ENCODE measurements at regions not wholly inside any gene's neighbourhood (a gene's known extent, or its start where the extent isn't known, plus 50 kb on each side); places are given as distances from the start of the nearest gene placed in this dataset.

DNA sequence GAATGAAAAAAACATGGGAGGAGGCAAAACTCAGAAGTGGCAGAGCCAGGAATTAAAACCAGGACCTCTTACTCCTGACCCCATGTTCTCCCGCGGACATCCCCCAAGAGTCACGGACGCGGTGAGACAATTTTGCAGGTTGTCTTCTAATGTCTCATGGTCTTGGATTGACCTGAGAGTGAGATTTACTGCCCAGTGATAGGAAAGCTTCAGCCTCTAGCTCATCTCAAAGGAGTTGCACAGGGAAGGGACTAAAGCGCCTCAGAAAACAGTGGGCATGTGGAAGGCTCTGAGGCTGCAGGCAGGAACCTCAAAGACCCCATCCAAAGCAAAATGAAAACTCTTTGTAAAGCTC, 197.4 kb downstream of the ADAMTS15 start:
- Histone ChIP-seq H2BK20ac (ENCODE audit: low read depth, low read length, poor library complexity, severe bottlenecking) (no peak overlapping the region), H3K27ac (ENCODE audit: insufficient read length, low read depth, low read length) (no peak overlapping the region), H4K8ac (replicated peaks; ENCODE audit: insufficient read length, low read depth, low read length) (no peak overlapping the region), H3K9ac (ENCODE audit: extremely low read depth, insufficient read length, low read length) (no peak overlapping the region), H3K23me2 (ENCODE audit: insufficient read length, low read depth, low read length, poor library complexity, severe bottlenecking) (no peaks in the 10 kb centered on the region), H2AK5ac (ENCODE audit: insufficient read length, low read length) (no peak overlapping the region), H2BK5ac (ENCODE audit: insufficient read length, low read length) (no peak overlapping the region), H3K4me1 (ENCODE audit: insufficient read depth, low read length) (no peaks in the 10 kb centered on the region), H4K20me1 (ENCODE audit: control insufficient read depth, insufficient read depth, insufficient read length) (no peaks in the 10 kb centered on the region), H2BK15ac (ENCODE audit: low read depth, low read length) (no peak overlapping the region), H2AFZ (ENCODE audit: low read length) (no peak overlapping the region), H2BK12ac (ENCODE audit: insufficient read length, low read depth, low read length) (no peak overlapping the region), H3K79me2 (ENCODE audit: insufficient read depth, low read length) (no peaks in the 10 kb centered on the region), H3K9me3 (ENCODE audit: control insufficient read depth, low read depth, low read length) (no peaks in the 10 kb centered on the region), H3K79me1 (ENCODE audit: insufficient read depth, low read depth, low read length, poor library complexity, severe bottlenecking) (no peaks in the 10 kb centered on the region), H4K91ac (ENCODE audit: insufficient read length, low read depth, low read length) (no peak overlapping the region), H2BK120ac (ENCODE audit: low read depth, low read length, poor library complexity, severe bottlenecking) (no peak overlapping the region), H3K4ac (ENCODE audit: low read depth, low read length) (no peak overlapping the region), H3K18ac (ENCODE audit: insufficient read length, low read depth, low read length) (no peak overlapping the region), H4K5ac (ENCODE audit: insufficient read length, low read depth, low read length) (no peak overlapping the region), H3K27me3 (ENCODE audit: insufficient read depth, low read length) (no peaks in the 10 kb centered on the region), H3K56ac (ENCODE audit: insufficient read length, low read depth, low read length) (no peak overlapping the region), H3K4me2 (ENCODE audit: insufficient read depth, insufficient read length, low read length) (no peak overlapping the region), H3T11ph (ENCODE audit: low read length) (no peak overlapping the region), H3K23ac (ENCODE audit: insufficient read length, low read depth, low read length) (no peak overlapping the region), H3K14ac (ENCODE audit: insufficient read depth, low read length) (no peak overlapping the region)
- Mint-ChIP-seq H3K27ac (no peak overlapping the region), H3K4me1 (peaks cover 3% of the 10 kb centered on the region in 2 experiments; a peak in 1 of 4 replicates), H3K9me3 (no peaks in the 10 kb centered on the region), H3K4me3 (no peak overlapping the region), H3K36me3 (ENCODE audit: insufficient read depth in 1 of 3, low read depth in 3 of 3) (no peaks in the 10 kb centered on the region), H3K27me3 (ENCODE audit: low read depth) (peaks cover 4% of the 10 kb centered on the region)
- TF ChIP-seq, protein P1, sequence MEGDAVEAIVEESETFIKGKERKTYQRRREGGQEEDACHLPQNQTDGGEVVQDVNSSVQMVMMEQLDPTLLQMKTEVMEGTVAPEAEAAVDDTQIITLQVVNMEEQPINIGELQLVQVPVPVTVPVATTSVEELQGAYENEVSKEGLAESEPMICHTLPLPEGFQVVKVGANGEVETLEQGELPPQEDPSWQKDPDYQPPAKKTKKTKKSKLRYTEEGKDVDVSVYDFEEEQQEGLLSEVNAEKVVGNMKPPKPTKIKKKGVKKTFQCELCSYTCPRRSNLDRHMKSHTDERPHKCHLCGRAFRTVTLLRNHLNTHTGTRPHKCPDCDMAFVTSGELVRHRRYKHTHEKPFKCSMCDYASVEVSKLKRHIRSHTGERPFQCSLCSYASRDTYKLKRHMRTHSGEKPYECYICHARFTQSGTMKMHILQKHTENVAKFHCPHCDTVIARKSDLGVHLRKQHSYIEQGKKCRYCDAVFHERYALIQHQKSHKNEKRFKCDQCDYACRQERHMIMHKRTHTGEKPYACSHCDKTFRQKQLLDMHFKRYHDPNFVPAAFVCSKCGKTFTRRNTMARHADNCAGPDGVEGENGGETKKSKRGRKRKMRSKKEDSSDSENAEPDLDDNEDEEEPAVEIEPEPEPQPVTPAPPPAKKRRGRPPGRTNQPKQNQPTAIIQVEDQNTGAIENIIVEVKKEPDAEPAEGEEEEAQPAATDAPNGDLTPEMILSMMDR (conservative IDR thresholded peaks at IDR 0.05) = no peak
- WGBS (ENCODE audit: extremely low coverage, insufficient read length, low lambda C conversion rate) = no CpG with 5 or more reads among the region's 6 CpGs
- no peak for DNase-seq

Data from H9 (cell line).